ENCODE measurements at regions not wholly inside any gene's neighbourhood (a gene's known extent, or its start where the extent isn't known, plus 50 kb on each side); places are given as distances from the start of the nearest gene placed in this dataset.

- no peak for TF ChIP-seq CTCF (IDR thresholded peaks at IDR 0.05)
- TF ChIP-seq POLR2A (IDR thresholded peaks at IDR 0.05) = no peak
Measured at GRCh38 chr6:141906569-141907080, 226.1 kb upstream of the GJE1 start.

Data from heart left ventricle (tissue), 13 donors.